Thoracic aorta (tissue), 2 donors: ENCODE measurements at regions not wholly inside any gene's neighbourhood (a gene's known extent, or its start where the extent isn't known, plus 50 kb on each side); places are given as distances from the start of the nearest gene placed in this dataset.

Experiments
- ATAC-seq: fragments of 150-250 bp; one replicate; pipeline ENCODE4 v1.8.0; 2017; ENCODE audit warnings: low read depth; ENCODE audit not compliant: insufficient number of reproducible peaks, low FRiP score
- DNase-seq: peaks from one replicate; pipeline ENCODE4 v3.0.0-alpha.2; 2020; ENCODE audit warnings: low spot score
- H3K27ac ChIP-seq, 2 donors: fragments of 200-600 bp; sonication (generic); 1 replicate in 1 of 2; 2 replicates in 1 of 2; pipeline ENCODE4 v1.5.1; 2016; ENCODE audit warnings: mild to moderate bottlenecking in 2 of 2, moderate library complexity in 2 of 2
- H3K27me3 ChIP-seq: fragments of 200-600 bp; sonication (generic); replicated peaks from 2 replicates; pipeline ENCODE4 v1.6.0; 2016; ENCODE audit warnings: mild to moderate bottlenecking; ENCODE audit not compliant: insufficient read depth
- H3K36me3 ChIP-seq: fragments of 200-600 bp; sonication (generic); one replicate; pipeline ENCODE4 v1.5.1; 2016
- H3K4me1 ChIP-seq, 2 donors: fragments of 200-600 bp; sonication (generic); 1 replicate in 1 of 2; 2 replicates in 1 of 2; pipeline versions ENCODE4 v1.5.1 to v1.6.0; 2016; ENCODE audit warnings: low read depth in 2 of 2, mild to moderate bottlenecking in 1 of 2; ENCODE audit not compliant: control insufficient read depth in 1 of 2
- H3K4me3 ChIP-seq: fragments of 200-600 bp; sonication (generic); 2 replicates; pipeline ENCODE4 v1.5.1; 2016; ENCODE audit warnings: mild to moderate bottlenecking
- H3K9me3 ChIP-seq: fragments of 200-600 bp; sonication (generic); 2 replicates; pipeline ENCODE4 v1.5.1; 2016
- CTCF ChIP-seq: fragments of 200-600 bp; sonication (generic); IDR thresholded peaks from one replicate; pipeline ENCODE4 v1.5.1; 2019; ENCODE audit warnings: antibody characterized with exemption

GRCh38 chr6:148263010-148263409, 79.6 kb upstream of the SASH1 start:
- Histone ChIP-seq H3K4me3 (no peak overlapping the region), H3K27me3 (no peaks in the 10 kb centered on the region), H3K9me3 (no peaks in the 10 kb centered on the region), H3K4me1 (peaks cover 0 to 14% of the 10 kb centered on the region in 2 donors), H3K27ac (no peak overlapping the region), H3K36me3 (no peaks in the 10 kb centered on the region)
- DNase-seq: no peak
- ATAC-seq: no peak
- no peak for TF ChIP-seq CTCF

- Histone ChIP-seq H3K9me3 (no peaks in the 10 kb centered on the region), H3K27ac (no peak overlapping the region), H3K4me3 (no peak overlapping the region), H3K36me3 (no peaks in the 10 kb centered on the region), H3K27me3 (no peaks in the 10 kb centered on the region), H3K4me1 (peaks cover 0 to 22% of the 10 kb centered on the region in 2 donors)
- DNase-seq (no peak), ATAC-seq (no peak)
- no peak for TF ChIP-seq CTCF
Measured at GRCh38 chr6:148263961-148264360, 78.7 kb upstream of the SASH1 start.

GRCh38 chr6:148265054-148265453, 77.6 kb upstream of the SASH1 start:
- no peak overlapping the region for H3K27ac ChIP-seq
- DNase-seq: no peak
- no peaks in the 10 kb centered on the region for H3K9me3 ChIP-seq
- H3K36me3 ChIP-seq: no peaks in the 10 kb centered on the region
- TF ChIP-seq CTCF: no peak
- ATAC-seq: no peak
- no peak overlapping the region for H3K4me3 ChIP-seq
- no peaks in the 10 kb centered on the region for H3K27me3 ChIP-seq
- H3K4me1 ChIP-seq: peaks cover 0 to 22% of the 10 kb centered on the region in 2 donors

GRCh38 chr6:148269386-148269785, 73.3 kb upstream of the SASH1 start:
- H3K36me3 ChIP-seq: no peaks in the 10 kb centered on the region
- no peak for TF ChIP-seq CTCF
- ATAC-seq: no peak
- no peak for DNase-seq
- peaks cover 0 to 38% of the 10 kb centered on the region in 2 donors for H3K4me1 ChIP-seq
- H3K27ac ChIP-seq: no peak overlapping the region
- no peaks in the 10 kb centered on the region for H3K9me3 ChIP-seq
- no peak overlapping the region for H3K4me3 ChIP-seq
- no peaks in the 10 kb centered on the region for H3K27me3 ChIP-seq

- no peaks in the 10 kb centered on the region for H3K9me3 ChIP-seq
- peak overlapping the region; percentile 64 for H3K4me3 ChIP-seq
- peak overlapping the region; percentile 51 to 66 for H3K27ac ChIP-seq
- DNase-seq (no peak), ATAC-seq (no peak)
- no peak for TF ChIP-seq CTCF
- H3K36me3 ChIP-seq: no peaks in the 10 kb centered on the region
- H3K4me1 ChIP-seq: peaks cover 2 to 49% of the 10 kb centered on the region in 2 donors
- no peaks in the 10 kb centered on the region for H3K27me3 ChIP-seq
Measured at GRCh38 chr6:148271711-148272439, 70.8 kb upstream of the SASH1 start.
